Gastroesophageal sphincter (tissue), 4 donors: ENCODE measurements at regions not wholly inside any gene's neighbourhood (a gene's known extent, or its start where the extent isn't known, plus 50 kb on each side); places are given as distances from the start of the nearest gene placed in this dataset.

Experiments
- ATAC-seq: fragments of 150-250 bp; one replicate; pipeline ENCODE4 v1.9.1; 2016; ENCODE audit warnings: mild to moderate bottlenecking, moderate library complexity
- H3K27ac ChIP-seq, 4 donors: fragments of 200-600 bp; sonication (generic) in 3 of 4; 1 replicate in 3 of 4; 2 replicates in 1 of 4; pipeline ENCODE4 v1.5.1; 2016 to 2019
- H3K27me3 ChIP-seq: fragments of 200-600 bp; sonication (generic); one replicate; pipeline ENCODE4 v1.5.1; 2019
- H3K36me3 ChIP-seq, 2 donors: fragments of 200-600 bp; sonication (generic); one replicate each; pipeline ENCODE4 v1.5.1; 2019; ENCODE audit warnings: control low read depth in 1 of 2
- H3K4me1 ChIP-seq, 3 donors: fragments of 200-600 bp; sonication (generic); 1 replicate in 2 of 3; 2 replicates in 1 of 3; pipeline ENCODE4 v1.5.1; 2016 to 2019; ENCODE audit warnings: control low read depth in 2 of 3
- H3K4me3 ChIP-seq, 2 donors: fragments of 200-600 bp; sonication (generic); one replicate each; pipeline ENCODE4 v1.5.1; 2019; ENCODE audit warnings: mild to moderate bottlenecking in 1 of 2, moderate library complexity in 1 of 2
- H3K9me3 ChIP-seq, 3 donors: fragments of 200-600 bp; sonication (generic); one replicate each; pipeline ENCODE4 v1.5.1; 2017 to 2019; ENCODE audit warnings: control low read depth in 2 of 3
- EP300 ChIP-seq: sonication (generic); formaldehyde crosslinking; IDR thresholded peaks from one replicate; pipeline ENCODE4 v1.6.1; 2017; ENCODE audit warnings: antibody characterized with exemption, mild to moderate bottlenecking
- POLR2A ChIP-seq, 2 donors: fragments of 450-650 bp; IDR thresholded peaks; one replicate each; pipeline ENCODE4 v1.6.1; 2017; ENCODE audit warnings: antibody characterized with exemption in 2 of 2, mild to moderate bottlenecking in 2 of 2, moderate library complexity in 1 of 2
- POLR2AphosphoS5 ChIP-seq: sonication (generic); formaldehyde crosslinking; IDR thresholded peaks from one replicate; pipeline ENCODE4 v1.6.1; 2017; ENCODE audit warnings: antibody characterized with exemption
- WGBS, 2 donors: methylation state at CpG; one replicate each; pipeline ENCODE4 v1.1.5; 2018; ENCODE audit warnings: low coverage in 1 of 2; 5-methylcytosine and 5-hydroxymethylcytosine counted together
- TF ChIP-seq, protein P1 (sequence below), 4 experiments: fragments of 200-600 bp in 2 of 4; fragments of 450-650 bp in 2 of 4; sonication (generic) in 1 of 4; IDR thresholded peaks; one replicate each; pipeline ENCODE4 v1.5.1; 2017 to 2019; ENCODE audit warnings: antibody characterized with exemption in 4 of 4, mild to moderate bottlenecking in 2 of 4, moderate library complexity in 2 of 4

DNA sequence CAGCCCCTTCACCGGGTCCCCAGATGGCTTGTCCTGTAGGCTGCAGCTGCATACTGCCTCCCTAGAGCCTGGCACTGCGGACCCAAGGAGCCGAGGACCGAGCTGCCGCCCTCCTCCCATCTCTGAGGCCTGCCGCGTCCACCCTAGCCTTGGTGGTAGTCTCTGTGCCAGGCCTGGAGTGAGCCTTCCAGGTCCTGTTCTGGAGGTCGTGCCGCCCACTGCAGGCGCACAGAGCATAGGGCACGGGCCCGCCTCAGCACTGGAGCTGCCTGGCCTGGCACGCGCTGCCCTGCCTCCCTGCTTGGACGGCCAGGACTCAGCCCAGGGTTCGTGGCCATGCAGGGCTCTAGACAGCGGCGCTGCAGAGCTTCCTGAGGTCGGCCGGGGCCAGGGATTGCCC, 239.5 kb downstream of the DCDC2C start:
- TF ChIP-seq POLR2AphosphoS5 (no peak), EP300 (no peak), POLR2A (IDR thresholded peaks at IDR 0.05) (no peak)
- TF ChIP-seq, protein P1, sequence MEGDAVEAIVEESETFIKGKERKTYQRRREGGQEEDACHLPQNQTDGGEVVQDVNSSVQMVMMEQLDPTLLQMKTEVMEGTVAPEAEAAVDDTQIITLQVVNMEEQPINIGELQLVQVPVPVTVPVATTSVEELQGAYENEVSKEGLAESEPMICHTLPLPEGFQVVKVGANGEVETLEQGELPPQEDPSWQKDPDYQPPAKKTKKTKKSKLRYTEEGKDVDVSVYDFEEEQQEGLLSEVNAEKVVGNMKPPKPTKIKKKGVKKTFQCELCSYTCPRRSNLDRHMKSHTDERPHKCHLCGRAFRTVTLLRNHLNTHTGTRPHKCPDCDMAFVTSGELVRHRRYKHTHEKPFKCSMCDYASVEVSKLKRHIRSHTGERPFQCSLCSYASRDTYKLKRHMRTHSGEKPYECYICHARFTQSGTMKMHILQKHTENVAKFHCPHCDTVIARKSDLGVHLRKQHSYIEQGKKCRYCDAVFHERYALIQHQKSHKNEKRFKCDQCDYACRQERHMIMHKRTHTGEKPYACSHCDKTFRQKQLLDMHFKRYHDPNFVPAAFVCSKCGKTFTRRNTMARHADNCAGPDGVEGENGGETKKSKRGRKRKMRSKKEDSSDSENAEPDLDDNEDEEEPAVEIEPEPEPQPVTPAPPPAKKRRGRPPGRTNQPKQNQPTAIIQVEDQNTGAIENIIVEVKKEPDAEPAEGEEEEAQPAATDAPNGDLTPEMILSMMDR (IDR thresholded peaks at IDR 0.05): no peak
- ATAC-seq: no peak
- no CpG with 5 or more reads among the region's 20 CpGs for WGBS, 2 donors

DNA sequence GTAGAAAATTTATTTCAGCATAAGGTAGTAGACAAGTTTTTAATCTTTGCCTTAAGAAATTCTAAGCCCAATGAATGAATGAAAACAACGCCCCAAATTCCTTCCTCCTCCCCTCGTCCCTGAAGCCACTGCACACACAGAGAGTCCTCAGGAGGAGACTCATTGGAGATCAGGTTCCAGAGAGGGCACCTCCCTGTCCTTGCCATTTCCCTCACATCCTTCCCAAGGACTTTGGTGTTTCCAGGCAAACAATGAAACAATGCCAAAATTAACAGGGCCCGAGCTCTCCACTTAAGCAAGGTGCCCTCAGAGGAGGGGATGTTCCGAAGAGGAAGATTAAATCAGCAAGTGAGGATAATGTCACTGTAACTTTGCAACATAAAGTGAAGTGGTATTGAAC, 240.7 kb downstream of the DCDC2C start:
- 61 to 100% methylated on average over 2 to 4 of the region's 4 CpGs for WGBS, 2 donors
- Histone ChIP-seq H3K27ac (no peak overlapping the region), H3K4me1 (no peaks in the 10 kb centered on the region), H3K9me3 (no peaks in the 10 kb centered on the region), H3K4me3 (no peak overlapping the region), H3K27me3 (peaks cover 20% of the 10 kb centered on the region), H3K36me3 (no peaks in the 10 kb centered on the region)
- TF ChIP-seq EP300 (no peak), POLR2AphosphoS5 (no peak), POLR2A (IDR thresholded peaks at IDR 0.05) (no peak)
- TF ChIP-seq, protein P1 (IDR thresholded peaks at IDR 0.05): no peak
- ATAC-seq: no peak

More for the DNA sequence above, 239.5 kb downstream of the DCDC2C start:
- no peaks in the 10 kb centered on the region for H3K9me3 ChIP-seq
- no peaks in the 10 kb centered on the region for H3K36me3 ChIP-seq
- peaks cover 13% of the 10 kb centered on the region for H3K27me3 ChIP-seq
- no peak overlapping the region for H3K4me3 ChIP-seq
- H3K27ac ChIP-seq: no peak overlapping the region
- H3K4me1 ChIP-seq: no peaks in the 10 kb centered on the region

DNA sequence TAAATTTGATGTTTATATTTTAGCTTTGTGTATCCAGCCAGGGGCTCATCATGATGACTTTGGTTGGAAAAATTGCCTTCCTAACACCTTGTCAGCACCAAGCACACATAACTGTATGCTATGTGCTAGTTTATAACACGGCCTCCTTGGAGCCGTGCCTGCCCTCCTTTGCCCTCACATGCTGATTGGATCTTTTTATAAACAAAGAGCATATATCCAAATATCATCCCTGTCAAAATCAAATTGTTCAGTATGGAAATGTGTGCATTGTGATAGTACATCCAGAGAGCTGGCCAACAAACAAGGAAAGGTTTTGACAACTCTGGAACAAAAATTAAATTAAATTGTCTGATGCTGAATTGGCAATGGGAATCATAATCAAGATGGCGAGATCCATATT, 241.5 kb downstream of the DCDC2C start:
- H3K4me1 ChIP-seq: no peaks in the 10 kb centered on the region
- H3K27ac ChIP-seq: no peak overlapping the region
- H3K27me3 ChIP-seq: peaks cover 24% of the 10 kb centered on the region
- TF ChIP-seq EP300 (no peak), POLR2A (IDR thresholded peaks at IDR 0.05) (no peak), POLR2AphosphoS5 (no peak)
- TF ChIP-seq, protein P1 (IDR thresholded peaks at IDR 0.05): no peak
- no peaks in the 10 kb centered on the region for H3K36me3 ChIP-seq
- no peak overlapping the region for H3K4me3 ChIP-seq
- no peaks in the 10 kb centered on the region for H3K9me3 ChIP-seq
- 63 to 80% methylated on average over 1 to 3 of the region's 3 CpGs for WGBS, 2 donors
- ATAC-seq: no peak

DNA sequence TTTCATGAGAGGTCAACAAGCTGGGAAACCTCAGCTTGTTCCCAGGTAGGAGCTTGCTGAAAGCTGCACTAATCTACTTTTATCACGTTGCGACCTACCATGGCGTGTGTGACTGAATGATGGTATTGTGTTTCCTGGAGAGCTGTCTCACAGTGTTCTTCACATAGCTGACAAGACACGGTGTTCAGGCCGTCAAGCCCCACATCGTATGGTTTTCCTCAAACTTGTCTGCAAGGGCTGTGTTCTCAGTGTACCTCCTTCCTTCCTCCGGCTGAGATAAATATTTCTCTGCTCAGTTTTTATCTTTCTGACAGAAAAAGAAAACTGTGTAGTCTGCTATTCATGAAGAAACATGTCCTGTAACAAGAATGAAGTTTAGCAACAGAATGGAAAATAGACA, 244.8 kb downstream of the DCDC2C start:
- TF ChIP-seq EP300: no peak
- no peak for TF ChIP-seq POLR2A (IDR thresholded peaks at IDR 0.05)
- no peak for TF ChIP-seq POLR2AphosphoS5
- TF ChIP-seq, protein P1 (IDR thresholded peaks at IDR 0.05): no peak
- 7 to 16% methylated on average over 6 to 7 of the region's 7 CpGs for WGBS, 2 donors

DNA sequence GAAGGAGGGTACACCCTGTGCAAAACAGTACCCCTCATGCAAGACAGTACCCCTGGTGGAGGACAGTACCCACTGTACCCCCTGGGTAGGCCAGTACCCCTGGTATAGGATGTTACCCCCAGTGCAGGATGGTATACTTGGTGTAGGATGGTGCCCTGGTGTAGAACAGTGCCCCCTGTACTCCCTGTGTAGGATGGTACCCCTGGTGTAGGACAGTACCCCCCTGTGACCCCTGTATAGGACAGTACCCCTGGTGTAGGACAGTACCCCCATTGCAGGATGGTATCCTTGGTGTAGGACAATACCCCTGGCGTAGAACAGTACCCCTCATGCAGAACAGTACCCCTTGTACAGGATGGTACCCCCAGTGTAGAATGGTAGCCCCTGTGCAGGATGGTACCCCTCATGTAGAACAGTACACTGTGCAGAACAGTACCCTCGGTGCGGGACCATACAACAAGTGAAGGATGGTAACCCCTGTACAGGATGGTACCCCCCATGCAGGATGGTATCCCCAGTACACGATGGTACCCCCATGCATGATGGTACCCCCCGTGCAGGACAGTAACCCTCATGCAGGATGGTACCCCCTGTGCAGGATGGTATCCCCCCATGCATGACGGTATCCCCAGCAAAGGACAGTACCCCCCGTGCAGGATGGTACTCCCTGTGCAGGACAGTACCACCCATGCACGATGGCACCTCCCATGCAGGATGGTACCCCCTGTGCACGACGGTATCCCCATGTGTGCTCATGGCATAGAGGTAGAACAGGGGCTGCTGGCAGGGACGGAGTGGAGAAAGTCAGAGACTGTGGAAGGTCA, 248.0 kb downstream of the DCDC2C start:
- ATAC-seq: peak; percentile 25
- H3K4me1 ChIP-seq: no peaks in the 10 kb centered on the region
- peaks cover 33% of the 10 kb centered on the region for H3K27me3 ChIP-seq
- no peak overlapping the region for H3K27ac ChIP-seq
- peaks cover 0 to 15% (median 0%) of the 10 kb centered on the region in 3 donors for H3K9me3 ChIP-seq
- no peaks in the 10 kb centered on the region for H3K36me3 ChIP-seq
- TF ChIP-seq, protein P1 (IDR thresholded peaks at IDR 0.05): no peak
- TF ChIP-seq POLR2A (IDR thresholded peaks at IDR 0.05) (no peak), EP300 (no peak), POLR2AphosphoS5 (no peak)
- no peak overlapping the region for H3K4me3 ChIP-seq
- WGBS, 2 donors: 67% methylated on average over 3 of the region's 11 CpGs; no CpG with 5 or more reads in 1 of the 2 donors

More for the DNA sequence above, 244.8 kb downstream of the DCDC2C start:
- Histone ChIP-seq H3K36me3 (no peaks in the 10 kb centered on the region), H3K27me3 (peaks cover 26% of the 10 kb centered on the region), H3K4me1 (no peaks in the 10 kb centered on the region), H3K27ac (no peak overlapping the region), H3K4me3 (no peak overlapping the region), H3K9me3 (peaks cover 0 to 15% (median 0%) of the 10 kb centered on the region in 3 donors)
- ATAC-seq: no peak
